GM21529 (cell line): ENCODE measurements at regions not wholly inside any gene's neighbourhood (a gene's known extent, or its start where the extent isn't known, plus 50 kb on each side); places are given as distances from the start of the nearest gene placed in this dataset.

ENCODE experiments used
- ATAC-seq: cut with Tn5 transposase; IDR thresholded peaks from one replicate; pipeline ENCODE4 v1.9.1; 2021; ENCODE audit not compliant: unreplicated experiment

DNA sequence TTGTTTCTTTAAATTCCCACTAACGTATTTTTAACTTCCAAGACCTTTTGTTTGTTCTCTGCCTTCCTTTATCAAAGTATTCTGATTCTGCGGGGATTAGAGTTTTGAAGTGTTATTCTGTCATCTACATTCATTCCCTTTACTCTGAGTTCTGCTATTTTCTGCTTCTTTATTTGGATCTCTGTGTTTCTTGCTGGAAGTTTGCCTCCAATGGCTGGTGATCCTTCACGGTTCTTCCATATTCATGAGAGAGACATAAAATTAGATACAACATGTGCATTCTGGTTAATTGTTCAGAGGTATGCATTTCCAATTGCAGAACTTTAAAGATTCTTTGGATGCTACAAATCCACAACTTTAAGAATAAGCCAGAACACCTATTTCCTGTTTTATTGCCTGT lies 244.7 kb upstream of the ADARB2 start:
- ATAC-seq, result no peak

DNA sequence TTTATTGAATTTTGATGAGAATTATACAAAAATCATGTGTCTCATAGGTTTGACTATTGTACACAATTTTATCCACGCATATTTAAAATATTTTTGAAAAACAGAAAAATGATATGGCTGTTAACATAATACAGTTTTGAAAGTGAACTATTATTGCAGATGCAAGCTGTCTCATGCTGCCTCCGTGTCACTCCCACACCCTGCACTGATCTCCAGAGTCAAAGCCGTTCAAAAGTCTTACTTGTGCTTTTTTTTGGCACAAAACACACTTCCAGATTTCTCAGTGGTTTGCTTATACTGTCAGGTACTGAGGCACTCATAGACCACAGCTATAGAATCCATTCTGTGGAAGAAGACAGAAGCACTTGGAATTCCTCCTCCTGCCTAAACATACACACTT lies 243.1 kb upstream of the ADARB2 start:
- ATAC-seq, result no peak

- no peak for ATAC-seq
Observed at GRCh38 chr10:1978584-1978983, 241.3 kb upstream of the ADARB2 start.

GRCh38 chr10:1977461-1977860 lies 240.1 kb upstream of the ADARB2 start:
- ATAC-seq, result no peak

DNA sequence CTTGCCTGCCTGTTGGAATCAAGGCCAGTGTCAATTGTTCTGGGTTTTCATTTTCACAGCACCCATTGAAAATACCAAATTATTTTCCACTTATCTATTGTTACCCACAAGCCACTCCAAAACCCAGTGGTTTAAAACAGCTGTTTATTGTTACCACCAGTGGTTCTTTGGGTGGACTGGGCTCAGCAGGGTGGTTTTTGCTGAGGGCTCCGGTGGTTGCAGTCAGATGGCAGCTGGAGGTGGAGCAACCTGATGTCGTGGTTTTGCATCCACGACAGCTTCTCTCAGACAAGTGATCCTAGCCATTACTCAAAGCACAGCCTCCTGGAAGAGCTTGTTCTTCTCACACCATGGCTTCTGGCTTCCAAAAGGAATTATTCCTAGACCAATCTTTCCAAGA lies 235.1 kb upstream of the ADARB2 start:
- ATAC-seq, result no peak

DNA sequence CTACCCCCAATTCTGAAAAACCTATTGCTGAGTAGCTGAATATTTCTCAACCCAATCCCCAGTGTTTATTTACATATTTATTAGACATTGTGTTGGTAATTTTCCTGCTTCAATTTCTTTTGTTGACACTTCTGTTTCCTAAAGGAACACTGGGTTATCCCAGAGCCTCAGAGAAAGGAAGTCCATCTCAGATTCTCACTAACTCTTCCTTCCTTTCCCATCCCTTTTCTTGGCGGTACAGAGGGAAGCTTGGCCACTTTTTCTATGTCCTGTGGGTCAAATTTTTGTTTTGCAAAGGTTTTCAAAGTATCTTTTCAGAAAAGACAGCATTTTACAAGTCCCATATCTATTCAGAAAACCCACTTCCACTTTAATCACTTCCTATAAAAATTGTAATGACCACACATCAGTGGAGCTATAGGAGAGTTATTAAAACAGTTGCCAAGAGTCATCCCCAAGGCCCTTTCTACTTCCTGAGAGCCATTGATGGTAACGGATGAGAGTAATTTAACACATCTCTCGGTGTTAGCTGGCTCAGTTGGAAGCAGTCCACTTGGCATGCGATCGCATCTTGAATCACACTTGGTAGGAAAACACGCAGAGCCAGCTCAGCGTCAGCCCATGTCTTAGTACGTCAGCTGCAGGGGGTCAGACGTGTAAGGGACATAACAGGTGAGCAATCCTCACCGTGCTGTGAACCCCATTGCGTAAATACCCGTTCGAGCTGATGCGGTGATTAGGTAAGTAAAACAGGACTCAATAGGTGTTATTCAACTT lies 231.1 kb upstream of the ADARB2 start:
- no peak for ATAC-seq

GRCh38 chr10:1966712-1967376 lies 229.5 kb upstream of the ADARB2 start:
- no peak for ATAC-seq

GRCh38 chr10:1964476-1964875 lies 227.2 kb upstream of the ADARB2 start:
- ATAC-seq, result no peak

DNA sequence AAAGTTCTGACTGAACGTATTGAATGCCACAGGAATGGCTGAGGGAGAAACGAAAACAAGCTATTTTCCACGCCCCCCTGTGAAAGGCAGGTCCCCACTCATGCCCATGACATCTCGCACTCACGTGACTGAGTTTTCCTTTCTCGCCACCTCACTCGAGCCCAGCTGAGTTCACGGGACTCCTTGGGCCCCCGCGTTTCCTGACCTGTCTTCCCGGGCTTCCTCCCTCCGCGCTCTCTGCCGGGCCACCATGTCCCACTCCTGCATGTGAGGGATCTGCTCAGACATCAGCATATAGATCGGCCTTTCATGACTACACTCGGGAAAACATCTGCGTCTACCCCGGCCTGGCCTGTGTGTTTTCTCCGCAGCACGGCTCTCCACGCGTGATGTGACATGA lies 226.0 kb upstream of the ADARB2 start:
- ATAC-seq, result no peak

DNA sequence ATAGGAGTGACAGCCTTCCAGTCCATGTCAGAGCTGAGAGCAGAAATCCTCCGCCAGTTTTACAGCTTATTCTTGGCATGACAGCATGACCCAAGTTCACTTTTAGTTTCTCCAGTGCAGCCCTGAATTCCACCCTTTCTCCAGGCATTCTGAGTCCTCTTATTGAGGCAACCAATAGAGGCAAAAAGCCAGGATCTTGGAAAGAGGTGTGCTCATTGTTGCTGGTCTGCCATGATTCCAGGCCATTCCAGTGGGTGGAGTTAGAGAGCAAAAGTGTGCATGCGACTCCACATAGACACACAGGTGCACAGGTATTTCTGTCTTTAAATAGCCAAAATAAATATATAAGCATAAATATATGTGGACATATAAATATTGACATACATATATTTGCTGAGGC lies 224.7 kb upstream of the ADARB2 start:
- no peak for ATAC-seq

- no peak for ATAC-seq
Observed at GRCh38 chr10:1960982-1961381, 223.7 kb upstream of the ADARB2 start.

GRCh38 chr10:1957057-1957456 lies 219.7 kb upstream of the ADARB2 start:
- ATAC-seq, result no peak

DNA sequence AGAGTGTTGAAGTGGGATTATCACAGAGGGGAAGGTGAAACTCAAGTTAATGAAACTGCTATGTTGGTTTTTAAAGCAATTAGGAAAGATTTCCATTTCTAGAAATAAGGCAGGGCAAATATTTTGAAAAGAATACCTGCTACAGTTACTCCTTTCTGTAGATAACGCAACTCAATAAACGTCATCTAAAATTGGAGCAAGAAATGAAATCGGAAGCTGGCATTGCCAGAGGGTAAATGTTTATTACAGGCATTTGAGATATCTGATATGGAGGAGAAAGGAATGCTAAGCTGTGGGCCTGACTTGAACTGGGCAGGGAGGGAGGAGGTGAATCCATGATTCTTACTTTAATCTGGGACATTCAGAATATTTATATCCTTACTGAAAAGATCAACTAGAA lies 217.0 kb upstream of the ADARB2 start:
- ATAC-seq, result no peak

- no peak for ATAC-seq
Observed at GRCh38 chr10:1952126-1953095, 215.1 kb upstream of the ADARB2 start.

GRCh38 chr10:1950803-1951495 lies 213.6 kb upstream of the ADARB2 start:
- no peak for ATAC-seq

- no peak for ATAC-seq
Observed at GRCh38 chr10:1947464-1948003, 210.2 kb upstream of the ADARB2 start.

GRCh38 chr10:1944487-1944886 lies 207.2 kb upstream of the ADARB2 start:
- ATAC-seq, result no peak

GRCh38 chr10:1942478-1942877 lies 205.2 kb upstream of the ADARB2 start:
- ATAC-seq, result no peak

- ATAC-seq, result no peak
Observed at GRCh38 chr10:1939016-1939415, 201.7 kb upstream of the ADARB2 start.

GRCh38 chr10:1938317-1938716 lies 201.0 kb upstream of the ADARB2 start:
- no peak for ATAC-seq

- no peak for ATAC-seq
Observed at GRCh38 chr10:1935912-1936311, 198.6 kb upstream of the ADARB2 start.
